Esophagus squamous epithelium (tissue), 4 donors: ENCODE measurements at regions not wholly inside any gene's neighbourhood (a gene's known extent, or its start where the extent isn't known, plus 50 kb on each side); places are given as distances from the start of the nearest gene placed in this dataset.

Experiments used
- CTCF ChIP-seq, 6 experiments: fragments of 450-650 bp in 4 of 6; fragments of 200-600 bp in 2 of 6; sonication (generic) in 2 of 6; IDR thresholded peaks; one replicate each; pipeline ENCODE4 v1.5.1; 2016 to 2019; ENCODE audit warnings: antibody characterized with exemption in 6 of 6, mild to moderate bottlenecking in 4 of 6, moderate library complexity in 4 of 6
- POLR2A ChIP-seq, 4 donors: fragments of 450-650 bp; IDR thresholded peaks; one replicate each; pipeline ENCODE4 v1.6.1; 2017; ENCODE audit warnings: antibody characterized with exemption in 4 of 4, mild to moderate bottlenecking in 4 of 4, moderate library complexity in 3 of 4

DNA sequence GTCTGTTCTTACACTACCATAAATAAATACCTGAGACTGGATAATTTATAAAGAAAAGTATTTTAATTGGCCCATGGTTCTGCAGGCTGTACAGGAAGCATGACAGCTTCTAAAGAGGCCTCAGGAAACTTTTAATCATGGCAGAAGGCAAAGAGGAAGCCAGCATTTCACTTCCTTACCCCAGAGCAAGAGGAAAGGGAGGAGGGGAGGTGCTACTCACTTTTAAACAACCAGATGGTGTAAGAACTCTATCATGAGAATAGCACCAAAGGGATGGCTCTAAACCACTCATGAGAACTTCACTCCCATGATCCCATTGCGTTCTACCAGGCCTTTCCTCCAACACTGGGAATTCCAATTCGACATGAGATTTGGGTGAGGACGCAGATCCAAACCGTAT lies 344.4 kb upstream of the SLC39A10 start:
- TF ChIP-seq CTCF (IDR thresholded peaks at IDR 0.05) (no peak), POLR2A (IDR thresholded peaks at IDR 0.05) (no peak)
